HG03571 (cell line): ENCODE measurements at regions not wholly inside any gene's neighbourhood (a gene's known extent, or its start where the extent isn't known, plus 50 kb on each side); places are given as distances from the start of the nearest gene placed in this dataset.

ENCODE experiments used
- ATAC-seq: cut with Tn5 transposase; IDR thresholded peaks from one replicate; pipeline ENCODE4 v1.9.1; 2021; ENCODE audit not compliant: unreplicated experiment

- ATAC-seq: no peak
These were observed 98.8 kb downstream of the GGTLC2 start for GRCh38 chr22:22743128-22743760.

DNA sequence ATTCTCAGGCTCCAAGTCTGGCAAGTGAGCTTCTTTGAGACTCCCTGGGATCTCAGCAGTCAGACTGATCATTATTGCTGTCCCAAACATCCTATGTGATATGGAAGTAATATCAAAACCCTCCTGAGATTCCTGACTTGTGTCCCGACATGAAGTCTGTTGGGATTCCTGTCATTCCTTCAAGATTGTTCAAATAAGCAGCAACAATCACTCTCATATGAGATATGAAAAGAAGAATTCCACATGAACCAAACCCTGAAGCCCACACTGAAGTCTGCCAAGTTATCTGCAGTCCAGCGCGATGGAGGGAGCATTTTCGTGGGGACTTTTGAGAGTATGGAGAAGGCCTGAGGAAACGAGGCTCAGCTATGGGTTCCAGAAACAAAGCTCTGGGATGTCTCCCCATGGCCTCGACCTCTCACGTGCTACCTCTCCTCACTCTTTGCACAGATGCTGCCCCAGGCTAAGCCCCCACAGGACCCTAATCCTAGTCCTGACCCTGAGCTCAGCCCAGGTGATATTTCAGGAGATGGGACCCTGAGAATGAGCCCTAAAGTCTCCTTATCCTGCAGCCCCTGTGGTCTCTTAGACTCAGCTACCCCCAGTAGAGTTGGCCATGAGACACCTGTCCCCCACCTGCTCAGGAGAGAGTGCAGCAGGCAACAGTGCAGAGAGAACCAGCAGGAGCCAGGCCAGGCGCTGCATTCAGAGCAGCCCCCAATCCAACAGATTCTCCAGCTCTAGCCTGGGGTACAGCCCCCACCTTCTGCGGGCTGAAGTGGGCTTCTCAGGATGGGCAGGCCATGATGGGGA lies 100.2 kb downstream of the GGTLC2 start:
- no peak for ATAC-seq

GRCh38 chr22:22745225-22746060 lies 101.0 kb downstream of the GGTLC2 start:
- no peak for ATAC-seq

- no peak for ATAC-seq
These were observed 101.9 kb downstream of the GGTLC2 start for GRCh38 chr22:22746061-22746962.

GRCh38 chr22:22746963-22747933 lies 102.8 kb downstream of the GGTLC2 start:
- ATAC-seq: peak; percentile 51

- ATAC-seq: no peak
These were observed 103.9 kb downstream of the GGTLC2 start for GRCh38 chr22:22748297-22748743.

DNA sequence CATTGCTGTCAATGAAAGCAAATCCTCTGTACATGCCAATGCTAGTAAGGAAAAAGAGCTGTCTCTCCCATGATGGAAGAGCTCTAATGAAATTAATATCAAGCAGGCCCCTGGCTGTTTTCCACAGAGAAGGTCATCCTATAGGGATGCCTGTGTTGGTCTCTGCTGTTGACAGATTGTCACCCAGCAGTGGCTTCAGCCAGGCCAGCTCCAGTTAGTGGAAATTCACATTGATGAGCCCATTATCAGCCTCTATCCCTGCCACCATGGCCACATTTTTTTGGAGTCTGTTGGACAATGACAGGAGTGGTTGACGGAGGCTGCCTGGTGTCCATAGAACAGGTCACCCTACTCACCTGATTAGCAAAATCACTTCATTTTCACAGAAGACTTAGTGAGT lies 104.3 kb downstream of the GGTLC2 start:
- ATAC-seq: no peak

DNA sequence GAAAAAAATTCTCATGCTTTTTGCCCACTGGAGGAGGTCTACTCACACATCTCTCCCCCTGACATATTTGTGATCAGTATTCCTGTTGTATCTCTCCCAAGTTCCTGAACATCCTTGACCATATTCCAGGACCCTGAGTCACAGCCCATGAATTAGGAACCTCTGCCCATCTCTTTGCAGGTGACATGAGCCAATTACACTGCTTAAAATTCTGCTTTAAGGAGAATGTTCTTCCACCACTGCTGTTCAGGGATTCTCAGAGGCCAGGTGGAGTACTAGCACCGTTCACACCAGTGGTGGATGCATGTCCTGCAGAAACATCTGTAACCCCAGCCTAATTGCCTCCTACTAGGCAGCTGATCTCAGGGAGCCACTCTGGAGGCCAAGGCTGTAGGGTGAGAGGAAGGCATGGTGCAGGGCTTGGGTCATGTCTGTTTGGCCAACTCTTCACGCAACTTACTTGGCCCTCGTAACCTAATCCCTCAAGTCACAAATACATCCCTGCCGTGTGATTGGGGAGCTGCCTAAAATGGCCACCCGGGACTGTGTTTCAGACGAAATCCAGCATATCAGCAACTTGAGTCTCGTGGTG lies 104.8 kb downstream of the GGTLC2 start:
- ATAC-seq: no peak

DNA sequence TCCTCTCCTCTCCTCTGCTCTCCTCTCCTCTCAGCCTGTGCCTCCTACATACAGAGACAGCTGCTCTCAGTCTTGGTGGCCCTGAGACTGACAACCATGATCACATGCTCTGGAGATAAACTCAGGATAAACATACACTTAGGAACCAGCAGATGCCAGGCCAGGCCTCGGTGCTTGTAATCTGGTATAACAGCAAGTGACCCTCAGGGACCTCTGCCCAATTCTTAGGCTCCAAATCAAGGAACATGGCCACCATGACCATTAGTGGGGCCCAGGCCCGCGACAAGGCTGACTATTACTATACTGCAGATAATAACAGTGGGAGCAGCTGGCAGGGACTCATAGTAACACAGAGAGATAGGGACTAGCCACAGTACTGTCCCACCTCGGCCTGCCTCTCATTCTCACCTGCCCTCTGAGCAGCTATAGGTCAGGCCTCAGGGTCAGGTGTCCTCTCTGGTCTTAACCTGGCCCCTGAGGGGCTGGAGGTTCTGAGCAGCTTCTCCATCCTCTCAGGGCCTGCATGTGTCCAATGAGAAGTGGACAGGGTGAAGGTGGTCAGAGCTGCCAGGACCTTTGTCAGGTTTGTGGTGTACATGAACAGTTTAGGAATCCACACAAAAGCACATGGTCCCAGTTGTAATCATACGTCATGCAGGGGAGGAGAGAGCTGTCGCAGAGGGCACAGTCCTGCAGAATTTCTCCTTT lies 106.1 kb downstream of the GGTLC2 start:
- ATAC-seq: no peak

- ATAC-seq: no peak
These were observed 106.7 kb downstream of the GGTLC2 start for GRCh38 chr22:22751043-22751603.

- no peak for ATAC-seq
These were observed 107.8 kb downstream of the GGTLC2 start for GRCh38 chr22:22752199-22752555.

GRCh38 chr22:22752556-22753477 lies 108.4 kb downstream of the GGTLC2 start:
- ATAC-seq: no peak

GRCh38 chr22:22753526-22754267 lies 109.3 kb downstream of the GGTLC2 start:
- no peak for ATAC-seq

DNA sequence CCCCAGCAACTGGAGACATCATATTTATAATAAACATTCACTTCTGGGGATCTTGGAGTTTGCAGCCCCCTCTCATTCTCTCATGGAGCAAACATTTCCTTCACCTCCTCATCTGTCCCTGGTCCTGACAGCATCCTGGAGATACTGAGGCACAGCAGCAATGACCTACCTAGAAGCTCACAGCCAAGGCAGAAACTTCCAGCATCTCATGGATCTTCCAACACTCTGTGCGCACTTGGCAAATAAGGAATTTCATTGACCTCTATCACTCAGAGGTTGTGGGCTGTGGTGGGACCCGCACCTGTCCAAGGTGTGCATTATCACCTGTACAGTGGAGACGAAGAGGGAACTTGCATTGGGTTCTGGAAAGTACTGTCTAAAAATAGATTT lies 109.8 kb downstream of the GGTLC2 start:
- no peak for ATAC-seq

DNA sequence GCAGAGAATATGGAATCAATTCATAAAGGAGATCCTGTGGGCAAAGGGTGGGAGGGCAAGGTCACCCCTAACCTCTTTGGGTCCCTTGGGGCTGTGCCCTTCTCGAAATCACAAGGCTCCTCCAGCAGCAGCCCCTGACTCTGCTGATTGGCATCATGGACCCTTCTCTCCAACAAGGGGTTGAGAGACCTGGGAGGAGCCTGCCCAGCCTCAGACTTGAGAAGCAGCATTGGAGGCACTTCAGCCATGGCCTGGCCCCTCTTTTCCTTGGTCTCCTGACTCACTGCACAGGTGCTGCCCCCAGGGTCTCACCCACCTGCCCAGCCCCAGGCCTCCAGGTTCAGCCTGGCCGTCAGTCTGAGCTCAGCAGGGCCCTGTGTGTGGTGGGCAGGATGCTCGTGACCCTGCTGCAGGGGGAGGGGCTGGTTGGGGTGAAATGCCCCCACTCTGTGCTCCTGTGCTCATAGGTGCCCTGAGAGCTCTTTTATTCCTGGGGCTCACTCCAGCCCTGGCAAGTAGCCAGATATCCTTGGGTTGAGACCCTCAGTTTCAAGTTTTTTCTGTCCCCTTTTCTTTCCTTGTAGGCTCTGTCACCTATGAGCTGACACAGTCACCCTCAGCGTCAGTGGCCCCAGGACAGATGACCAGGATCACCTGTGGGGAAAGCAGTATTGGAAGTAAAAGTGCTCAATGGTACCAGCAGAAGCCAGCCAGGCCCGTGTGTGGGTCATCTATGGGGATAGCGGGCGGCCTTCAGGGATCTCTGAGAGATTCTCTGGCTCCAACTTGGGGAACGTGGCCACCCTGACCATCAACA lies 110.8 kb downstream of the GGTLC2 start:
- ATAC-seq: no peak

DNA sequence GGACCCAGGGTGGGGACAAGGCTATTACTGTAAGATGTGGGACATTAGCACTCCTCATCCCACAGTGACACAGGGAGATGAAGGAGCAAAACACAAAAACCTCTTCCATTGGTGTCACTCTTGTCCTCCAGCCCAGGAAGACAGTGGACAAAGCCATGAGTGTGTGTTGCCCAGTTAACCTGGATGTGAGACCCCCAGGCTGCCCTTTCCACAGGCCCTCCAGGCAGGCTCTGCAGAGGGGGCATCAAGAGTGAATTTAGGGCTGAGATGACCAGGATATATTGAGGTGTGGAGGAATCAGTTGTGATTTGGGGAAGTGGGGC lies 111.3 kb downstream of the GGTLC2 start:
- ATAC-seq: no peak
